ENCODE measurements at regions not wholly inside any gene's neighbourhood (a gene's known extent, or its start where the extent isn't known, plus 50 kb on each side); places are given as distances from the start of the nearest gene placed in this dataset.

- no peak for FAIRE-seq
Measured at GRCh38 chr5:89072842-89073672, 190.1 kb upstream of the MEF2C start.

More at GRCh38 chr5:89072842-89073672, 190.1 kb upstream of the MEF2C start:
- no peak overlapping the region for H3K56ac ChIP-seq (replicated peaks; ENCODE audit: insufficient read length, low read depth, low read length)
- H3K9ac ChIP-seq (replicated peaks in 1 of 4; ENCODE audit: extremely low read depth in 1 of 4, low read depth in 3 of 4, low read length in 3 of 4), result no peak overlapping the region
- peaks cover 0 to 1% (median 0%) of the 10 kb centered on the region in 4 experiments; a peak in 1 of 7 replicates for H3K27me3 ChIP-seq (replicated peaks in 1 of 4; ENCODE audit: control insufficient read depth in 3 of 4, extremely low read depth in 1 of 4, insufficient read depth in 3 of 4, low read length in 3 of 4)
- H3K4me1 ChIP-seq (replicated peaks in 1 of 4; ENCODE audit: control insufficient read depth in 3 of 4, insufficient read depth in 4 of 4, low read length in 3 of 4), result no peaks in the 10 kb centered on the region
- 0 out of 2 replicates have a peak overlapping the region, but pooled peaks have one; percentile 79 for H2AFZ ChIP-seq (ENCODE audit: low read length)
- no peak overlapping the region for H3K14ac ChIP-seq (ENCODE audit: insufficient read length)
- no peak overlapping the region for H3K4me2 ChIP-seq (ENCODE audit: insufficient read depth in 1 of 2, low read depth in 2 of 2, low read length in 2 of 2)
- no peak for TF ChIP-seq SRF (IDR thresholded peaks at IDR 0.05; ENCODE audit: low read depth, low read length)
- TF ChIP-seq RAD21 (IDR thresholded peaks at IDR 0.05 in 1 of 2, conservative IDR thresholded peaks at IDR 0.05 in 1 of 2; ENCODE audit: low read depth in 2 of 2, low read length in 2 of 2), result no peak
- TF ChIP-seq KDM4A (IDR thresholded peaks at IDR 0.05; ENCODE audit: low read depth, low read length, severe bottlenecking), result no peak
- no peak for TF ChIP-seq HDAC2 (IDR thresholded peaks at IDR 0.05; ENCODE audit: borderline replicate concordance in 1 of 2, low read depth in 2 of 2, low read length in 2 of 2)
- H3K9me3 ChIP-seq (ENCODE audit: insufficient read depth in 2 of 2, low read depth in 1 of 2, low read length in 1 of 2), result no peaks in the 10 kb centered on the region
- H4K91ac ChIP-seq (replicated peaks; ENCODE audit: insufficient read length, low read length), result no peak overlapping the region
- H2BK15ac ChIP-seq (ENCODE audit: low read length), result no peak overlapping the region
- H2BK120ac ChIP-seq (replicated peaks; ENCODE audit: low read depth, low read length), result no peak overlapping the region
- H3K79me2 ChIP-seq (ENCODE audit: control insufficient read depth in 1 of 2, insufficient read depth in 2 of 2, low read length in 2 of 2), result no peaks in the 10 kb centered on the region
- no peak overlapping the region for H4K5ac ChIP-seq (ENCODE audit: insufficient read length, low read depth, low read length)
- no peak overlapping the region for H2BK20ac ChIP-seq (ENCODE audit: low read length)
- no peak overlapping the region for H3K27ac ChIP-seq (ENCODE audit: low read depth, low read length)
- H3K23me2 ChIP-seq (ENCODE audit: low read depth, low read length), result no peaks in the 10 kb centered on the region
- H4K8ac ChIP-seq (ENCODE audit: extremely low read depth, insufficient read depth, low read length), result no peak overlapping the region
- no peak overlapping the region for H3K18ac ChIP-seq (ENCODE audit: extremely low read depth, low read length)
- no peaks in the 10 kb centered on the region for H4K20me1 ChIP-seq (replicated peaks in 1 of 2; ENCODE audit: control insufficient read depth in 1 of 2, insufficient read depth in 2 of 2, low read length in 2 of 2)
- H3K23ac ChIP-seq (ENCODE audit: insufficient read length), result no peak overlapping the region
- H2AK5ac ChIP-seq (ENCODE audit: low read depth, low read length), result no peak overlapping the region
- 87% methylated on average over 11 of the region's 11 CpGs; no CpG with 5 or more reads in 1 of the 2 experiments for WGBS, 2 experiments (ENCODE audit: extremely low coverage in 1 of 2, insufficient coverage in 1 of 2, insufficient read length in 1 of 2, insufficient replicate concordance in 2 of 2, low coverage in 1 of 2, low lambda C conversion rate in 2 of 2, missing lambda C conversion rate in 1 of 2)
- H3K4ac ChIP-seq (replicated peaks; ENCODE audit: insufficient read length, low read depth, low read length), result no peak overlapping the region
- H3K4me3 ChIP-seq (ENCODE audit: extremely low read depth in 1 of 4, insufficient read depth in 2 of 4, low read depth in 3 of 4, low read length in 4 of 4), result no peak overlapping the region
- ChIA-PET POLR2A (ENCODE audit: partially characterized antibody) (no interaction called here), CTCF (ENCODE audit: partially characterized antibody) (interaction anchor here (1.0 to 1.5 kb wide), 4 partner anchors 11 to 327 kb away, joined by 3 read pairs; no protein-coding TSS in a partner anchor)
- H3K79me1 ChIP-seq (ENCODE audit: low read depth, low read length), result no peaks in the 10 kb centered on the region
- H2BK5ac ChIP-seq (ENCODE audit: low read depth, low read length), result no peak overlapping the region
- DNase-seq (ENCODE audit: low read depth in 1 of 2, low spot score in 2 of 2), result no peak
- no peaks in the 10 kb centered on the region for H3K36me3 ChIP-seq (ENCODE audit: control insufficient read depth in 2 of 4, insufficient read depth in 4 of 4, low read length in 3 of 4)
- H2BK12ac ChIP-seq (ENCODE audit: low read depth, low read length), result no peak overlapping the region
